ENCODE measurements at regions not wholly inside any gene's neighbourhood (a gene's known extent, or its start where the extent isn't known, plus 50 kb on each side); places are given as distances from the start of the nearest gene placed in this dataset.

DNA sequence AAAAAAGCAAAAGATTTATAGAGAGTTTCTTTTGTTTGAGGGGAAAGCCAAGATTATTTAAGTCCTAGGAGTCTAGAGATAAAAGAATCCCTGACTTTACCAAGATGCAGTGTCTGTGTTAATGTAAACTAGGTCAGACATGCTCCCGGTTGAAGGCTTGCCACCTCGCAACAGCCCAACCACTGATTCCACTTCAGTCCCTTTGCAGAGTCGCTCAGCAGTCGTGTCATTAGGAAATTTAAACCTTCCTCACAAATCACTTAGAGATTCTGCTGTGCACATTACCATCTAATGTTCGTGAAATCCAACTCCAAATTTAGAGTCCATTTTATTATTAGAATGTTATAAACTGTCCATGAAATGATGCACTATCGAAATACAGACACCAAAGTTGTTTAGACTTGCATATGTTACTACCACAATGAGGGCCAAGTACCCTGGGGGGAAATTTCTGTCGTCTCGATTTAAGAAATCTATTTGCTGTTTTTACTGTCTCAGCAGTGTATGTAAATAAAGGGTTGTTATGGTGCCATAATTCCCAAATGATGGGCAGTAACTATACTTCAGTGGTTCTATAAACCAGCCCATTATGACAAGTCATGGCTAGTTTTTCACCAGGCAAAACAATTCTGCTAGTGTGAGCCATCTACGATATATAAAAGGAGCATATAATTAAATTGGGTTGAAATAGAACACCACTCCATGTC is 101.4 kb upstream of the MTNR1B start:
- H3K9me3 Mint-ChIP-seq (ENCODE audit: low read depth) = no peaks in the 10 kb centered on the region
- no peaks in the 10 kb centered on the region for H3K27me3 Mint-ChIP-seq
- CTCF ChIA-PET = no interaction called here
- H3K27ac Mint-ChIP-seq = no peak overlapping the region
- H3K36me3 Mint-ChIP-seq = no peaks in the 10 kb centered on the region
- ATAC-seq (no peak), DNase-seq (no peak)
- no peaks in the 10 kb centered on the region for H3K4me1 Mint-ChIP-seq
- H3K4me3 Mint-ChIP-seq = no peak overlapping the region

DNA sequence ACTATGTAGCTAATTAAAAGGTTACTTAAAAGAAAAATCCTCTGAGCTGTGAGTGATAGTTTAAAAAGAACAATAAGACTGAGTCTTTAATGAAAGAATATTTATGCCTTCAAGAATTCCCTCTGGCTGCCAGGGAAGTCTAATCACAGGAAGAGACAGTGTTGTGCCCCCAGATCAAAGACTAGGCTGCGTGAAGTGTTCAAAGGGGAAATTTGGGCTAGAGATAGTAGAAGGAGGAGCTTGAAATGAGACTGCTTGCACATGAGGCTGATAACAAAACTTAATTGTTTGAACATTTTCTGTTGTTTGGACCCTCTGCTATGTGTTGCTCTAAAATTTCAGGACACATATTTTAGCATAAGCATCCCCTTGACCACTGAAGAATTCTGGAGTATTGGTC is 99.7 kb upstream of the MTNR1B start:
- CTCF ChIA-PET = no interaction called here
- no peaks in the 10 kb centered on the region for H3K36me3 Mint-ChIP-seq
- no peak for DNase-seq
- H3K27me3 Mint-ChIP-seq = no peaks in the 10 kb centered on the region
- no peaks in the 10 kb centered on the region for H3K4me1 Mint-ChIP-seq
- no peak for ATAC-seq
- H3K27ac Mint-ChIP-seq = no peak overlapping the region
- no peak overlapping the region for H3K4me3 Mint-ChIP-seq
- H3K9me3 Mint-ChIP-seq (ENCODE audit: low read depth) = no peaks in the 10 kb centered on the region

DNA sequence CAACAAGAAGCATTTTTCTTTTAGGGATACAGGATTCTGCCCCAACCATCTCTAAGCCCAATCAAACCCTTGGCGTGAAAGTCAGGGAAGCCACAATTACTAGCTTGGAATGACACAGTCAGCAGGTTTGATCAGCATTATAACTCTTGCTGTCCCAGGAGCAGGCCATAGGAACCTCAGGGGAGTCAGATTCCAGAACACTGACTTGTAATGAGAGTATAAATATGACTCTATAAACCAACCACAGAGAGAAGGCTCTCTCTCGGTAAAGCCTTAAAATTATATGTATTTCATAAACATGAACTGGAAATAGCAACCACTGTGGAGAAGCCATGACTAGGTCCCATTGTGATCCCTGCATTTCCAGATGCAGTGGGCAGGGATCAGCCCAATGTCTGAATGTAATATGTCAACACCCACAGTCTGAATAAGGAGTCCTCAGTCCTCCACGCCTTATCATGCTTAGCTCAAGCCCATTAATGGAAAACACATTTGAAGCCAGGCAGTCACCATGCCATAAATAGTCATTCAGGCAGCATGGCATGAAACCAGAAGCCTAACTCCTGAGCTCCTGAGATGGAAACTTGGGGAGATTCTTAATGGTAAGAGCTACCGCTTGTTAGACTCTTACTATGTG is 99.1 kb upstream of the MTNR1B start:
- no peaks in the 10 kb centered on the region for H3K4me1 Mint-ChIP-seq
- CTCF ChIA-PET = no interaction called here
- no peak for ATAC-seq
- no peak overlapping the region for H3K27ac Mint-ChIP-seq
- no peaks in the 10 kb centered on the region for H3K27me3 Mint-ChIP-seq
- no peak for DNase-seq
- H3K9me3 Mint-ChIP-seq (ENCODE audit: low read depth) = no peaks in the 10 kb centered on the region
- H3K36me3 Mint-ChIP-seq = no peaks in the 10 kb centered on the region
- no peak overlapping the region for H3K4me3 Mint-ChIP-seq

DNA sequence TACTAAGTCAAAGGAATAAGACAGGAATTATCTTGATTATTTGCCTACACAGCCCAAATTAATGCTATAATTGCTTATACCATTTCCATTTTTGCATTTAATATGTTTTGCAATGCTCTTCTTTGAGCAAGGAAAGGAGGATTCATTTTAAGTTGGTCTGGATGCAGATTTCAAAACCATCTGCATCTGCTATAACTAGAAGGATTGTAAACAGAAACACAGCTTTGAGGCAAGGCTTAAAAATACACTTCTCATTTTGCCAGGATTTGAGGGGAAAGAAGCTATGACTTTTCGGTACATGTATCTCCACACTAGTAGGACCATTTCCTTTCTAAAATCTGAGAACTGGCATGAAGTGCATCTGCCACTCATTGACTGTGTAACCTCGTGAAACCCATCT is 95.9 kb upstream of the MTNR1B start:
- DNase-seq = no peak
- no peak overlapping the region for H3K4me3 Mint-ChIP-seq
- ATAC-seq = no peak
- no peaks in the 10 kb centered on the region for H3K36me3 Mint-ChIP-seq
- H3K4me1 Mint-ChIP-seq = no peaks in the 10 kb centered on the region
- CTCF ChIA-PET = no interaction called here
- no peaks in the 10 kb centered on the region for H3K9me3 Mint-ChIP-seq (ENCODE audit: low read depth)
- H3K27me3 Mint-ChIP-seq = no peaks in the 10 kb centered on the region
- H3K27ac Mint-ChIP-seq = no peak overlapping the region

DNA sequence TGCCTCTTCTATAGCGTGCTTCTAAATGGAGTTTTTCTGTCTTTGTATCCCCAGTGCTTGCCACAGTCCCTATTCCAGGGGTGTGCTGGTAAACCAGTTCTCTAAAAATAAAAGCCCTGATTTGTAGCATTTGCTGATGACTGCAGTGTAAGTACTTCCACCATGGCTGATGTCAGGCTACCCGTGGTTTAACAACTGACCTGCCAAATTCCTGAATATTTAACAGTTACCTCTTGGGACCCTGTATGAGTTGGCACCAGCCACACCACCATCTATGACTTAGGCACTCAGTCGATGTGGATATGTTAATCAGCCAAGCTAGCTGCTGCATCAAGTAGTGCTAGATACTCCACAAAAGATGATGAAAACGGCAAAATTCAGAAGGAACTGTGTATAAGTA is 94.0 kb upstream of the MTNR1B start:
- no peaks in the 10 kb centered on the region for H3K36me3 Mint-ChIP-seq

DNA sequence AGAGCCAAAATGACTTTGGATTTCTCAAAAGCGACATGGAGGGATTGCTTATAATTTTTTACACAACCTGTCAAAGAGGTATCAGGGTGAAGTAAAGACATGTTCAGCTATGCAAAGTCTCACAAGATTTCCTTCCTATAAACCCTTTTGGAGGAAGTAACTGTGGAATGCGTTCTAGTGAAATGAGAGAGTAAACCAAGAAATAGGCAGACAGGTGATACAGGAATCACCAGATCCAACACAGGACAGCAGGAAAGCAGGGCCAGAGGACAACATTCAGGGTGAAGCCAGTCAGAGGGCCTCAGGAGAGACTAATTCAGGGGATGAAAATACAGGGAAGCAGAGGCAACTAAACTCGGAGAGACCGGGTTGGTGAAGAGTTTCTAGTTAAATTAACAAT is 90.4 kb upstream of the MTNR1B start:
- DNase-seq (no peak), ATAC-seq (no peak)
- H3K36me3 Mint-ChIP-seq = no peaks in the 10 kb centered on the region
- no peaks in the 10 kb centered on the region for H3K9me3 Mint-ChIP-seq (ENCODE audit: low read depth)
- H3K27me3 Mint-ChIP-seq = no peaks in the 10 kb centered on the region
- no peaks in the 10 kb centered on the region for H3K4me1 Mint-ChIP-seq
- H3K27ac Mint-ChIP-seq = no peak overlapping the region
- no peak overlapping the region for H3K4me3 Mint-ChIP-seq
- CTCF ChIA-PET = no interaction called here

More for the DNA sequence above, 94.0 kb upstream of the MTNR1B start:
- no peak overlapping the region for H3K27ac Mint-ChIP-seq
- no peaks in the 10 kb centered on the region for H3K4me1 Mint-ChIP-seq
- ATAC-seq (no peak), DNase-seq (no peak)
- CTCF ChIA-PET = no interaction called here
- no peaks in the 10 kb centered on the region for H3K27me3 Mint-ChIP-seq
- H3K4me3 Mint-ChIP-seq = no peak overlapping the region
- H3K9me3 Mint-ChIP-seq (ENCODE audit: low read depth) = no peaks in the 10 kb centered on the region

DNA sequence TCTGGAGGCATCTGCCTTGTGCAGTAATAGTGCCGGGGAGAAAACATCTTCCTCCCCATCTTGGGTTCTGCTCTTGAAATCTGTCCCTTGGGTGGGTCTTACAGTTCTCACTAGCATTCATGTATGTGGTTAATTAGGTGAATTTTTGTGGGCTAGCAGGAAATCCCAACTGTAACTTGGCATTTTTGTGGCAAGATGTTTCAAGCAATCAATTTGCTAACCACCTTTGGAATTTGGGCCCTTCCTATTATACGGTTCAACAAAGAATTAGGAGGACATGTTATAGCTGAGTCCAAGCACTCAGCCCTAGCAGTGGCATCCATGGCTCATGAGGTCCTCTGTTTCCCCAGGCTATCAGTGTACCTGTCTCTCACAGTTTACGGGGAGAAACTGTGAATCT is 89.1 kb upstream of the MTNR1B start:
- CTCF ChIA-PET = no interaction called here
- Mint-ChIP-seq H3K27me3 (no peaks in the 10 kb centered on the region), H3K36me3 (no peaks in the 10 kb centered on the region), H3K4me1 (no peaks in the 10 kb centered on the region), H3K4me3 (no peak overlapping the region), H3K9me3 (ENCODE audit: low read depth) (no peaks in the 10 kb centered on the region), H3K27ac (no peak overlapping the region)
- ATAC-seq (no peak), DNase-seq (no peak)

DNA sequence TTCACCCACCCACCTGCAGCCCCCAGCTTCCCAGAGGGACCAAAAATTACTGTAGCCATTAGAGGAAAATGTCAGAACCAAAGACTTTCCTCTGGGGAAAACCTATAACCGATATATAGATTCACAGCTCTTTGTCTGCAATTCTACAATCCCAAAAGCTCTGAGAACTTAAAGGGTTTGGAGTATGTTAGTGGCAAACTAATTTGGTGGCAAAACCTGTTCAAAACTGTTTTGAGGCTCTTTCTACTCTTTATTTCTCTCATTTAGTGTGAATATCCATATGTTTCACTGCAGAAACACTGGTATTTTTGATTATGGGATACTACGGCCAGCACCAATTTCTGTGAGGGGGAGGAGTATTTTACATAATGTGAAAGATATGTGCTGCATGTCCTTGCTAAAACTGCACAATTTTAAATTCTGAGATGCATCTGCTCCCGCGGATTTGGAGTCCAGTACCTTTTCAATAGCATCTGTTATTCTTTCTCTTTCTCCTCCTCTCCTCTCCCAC is 87.5 kb upstream of the MTNR1B start:
- no peak for ATAC-seq
- no peaks in the 10 kb centered on the region for H3K36me3 Mint-ChIP-seq
- H3K9me3 Mint-ChIP-seq (ENCODE audit: low read depth) = no peaks in the 10 kb centered on the region

DNA sequence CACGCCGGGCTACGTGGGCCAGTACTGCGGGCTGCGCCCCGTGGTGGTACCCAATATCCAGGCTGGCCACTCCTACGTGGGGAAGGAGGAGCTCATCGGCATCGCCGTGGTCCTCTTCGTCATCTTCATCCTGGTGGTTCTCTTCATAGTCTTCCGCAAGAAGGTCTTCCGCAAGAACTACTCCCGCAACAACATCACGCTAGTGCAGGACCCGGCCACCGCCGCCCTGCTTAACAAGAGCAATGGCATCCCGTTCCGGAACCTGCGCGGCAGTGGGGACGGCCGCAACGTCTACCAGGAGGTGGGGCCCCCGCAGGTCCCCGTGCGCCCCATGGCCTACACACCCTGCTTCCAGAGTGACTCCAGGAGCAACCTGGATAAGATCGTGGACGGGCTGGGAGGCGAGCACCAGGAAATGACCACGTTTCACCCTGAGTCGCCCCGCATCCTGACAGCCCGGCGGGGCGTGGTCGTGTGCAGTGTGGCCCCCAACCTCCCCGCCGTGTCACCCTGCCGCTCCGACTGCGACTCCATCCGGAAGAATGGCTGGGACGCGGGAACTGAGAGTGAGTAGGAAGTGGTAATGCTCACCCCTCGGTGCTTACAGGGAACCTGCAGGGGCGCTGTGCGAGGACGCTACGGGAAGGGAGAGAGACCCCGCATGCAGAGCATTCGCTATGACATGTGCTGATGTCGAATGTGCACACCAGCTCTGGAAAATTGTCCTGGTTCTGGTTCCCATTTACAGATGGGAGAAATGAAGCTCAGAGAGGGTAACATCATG is 86.4 kb upstream of the MTNR1B start:
- no peak for ATAC-seq

More for the DNA sequence above, 87.5 kb upstream of the MTNR1B start:
- H3K27me3 Mint-ChIP-seq = no peaks in the 10 kb centered on the region
- no peak overlapping the region for H3K4me3 Mint-ChIP-seq
- CTCF ChIA-PET = no interaction called here
- H3K27ac Mint-ChIP-seq = no peak overlapping the region
- DNase-seq = no peak
- H3K4me1 Mint-ChIP-seq = no peaks in the 10 kb centered on the region

DNA sequence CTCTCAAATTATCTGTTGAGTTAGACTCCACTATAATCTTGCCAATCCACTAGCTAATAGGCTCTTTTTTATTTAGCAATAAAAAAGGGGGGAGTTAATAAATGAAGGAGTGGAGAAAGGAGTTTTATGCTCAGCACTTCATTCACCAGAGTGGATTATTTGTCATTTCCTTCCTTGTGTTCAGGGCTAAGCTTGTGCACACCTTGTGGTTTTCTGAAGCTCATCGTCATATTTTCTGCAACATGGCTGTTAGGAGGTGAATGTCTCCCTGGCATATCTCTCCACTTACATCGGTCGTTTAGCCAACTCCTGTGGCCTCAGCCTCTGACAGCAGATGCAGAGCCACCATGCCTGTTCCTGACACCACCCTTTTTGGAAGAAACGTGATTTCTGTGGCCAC is 83.9 kb upstream of the MTNR1B start:
- H3K36me3 Mint-ChIP-seq = no peaks in the 10 kb centered on the region
- no peak overlapping the region for H3K4me3 Mint-ChIP-seq
- no peak overlapping the region for H3K27ac Mint-ChIP-seq
- H3K4me1 Mint-ChIP-seq = no peaks in the 10 kb centered on the region
- no peaks in the 10 kb centered on the region for H3K27me3 Mint-ChIP-seq
- ATAC-seq = no peak
- CTCF ChIA-PET = interaction anchor here (0.7 kb wide), 1 partner anchor 358 kb away, joined by 3 read pairs; no protein-coding TSS in a partner anchor
- no peak for DNase-seq
- H3K9me3 Mint-ChIP-seq (ENCODE audit: low read depth) = no peaks in the 10 kb centered on the region

More for the DNA sequence above, 86.4 kb upstream of the MTNR1B start:
- Mint-ChIP-seq H3K27ac (no peak overlapping the region), H3K4me3 (no peak overlapping the region), H3K36me3 (no peaks in the 10 kb centered on the region), H3K9me3 (ENCODE audit: low read depth) (no peaks in the 10 kb centered on the region), H3K27me3 (no peaks in the 10 kb centered on the region), H3K4me1 (no peaks in the 10 kb centered on the region)
- DNase-seq = no peak
- CTCF ChIA-PET = no interaction called here

DNA sequence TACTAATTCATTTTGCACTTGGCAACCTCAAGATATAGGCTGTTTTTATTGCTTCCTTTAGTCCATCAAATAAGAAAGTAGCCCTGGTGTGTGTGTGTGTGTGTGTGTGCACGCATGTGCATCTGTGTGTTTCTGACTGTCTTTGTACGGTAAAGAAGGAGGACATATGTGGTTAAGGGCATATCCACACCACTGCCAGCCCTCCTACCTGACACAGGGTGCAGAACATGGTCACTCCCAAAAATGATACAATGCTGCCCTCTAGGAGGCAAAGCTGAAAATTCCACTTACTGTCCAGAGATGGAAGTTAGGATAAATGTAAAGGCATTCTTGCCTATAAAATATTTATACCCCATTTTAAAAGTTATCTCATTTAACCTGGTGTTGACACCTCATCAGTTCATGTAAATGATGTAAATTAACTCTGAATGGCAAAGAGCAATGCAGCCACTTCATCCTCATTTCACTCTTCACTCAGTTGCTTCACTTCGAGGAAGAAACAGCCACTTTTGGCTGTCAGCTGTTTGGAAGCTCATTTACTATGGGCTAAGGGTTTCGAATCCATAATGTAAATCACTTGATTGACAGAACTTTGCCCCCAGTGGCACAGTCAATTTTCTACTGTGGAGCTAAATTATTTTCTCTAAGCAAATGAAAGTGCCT is 83.1 kb upstream of the MTNR1B start:
- H3K27ac Mint-ChIP-seq = no peak overlapping the region
- DNase-seq (no peak), ATAC-seq (no peak)
- H3K27me3 Mint-ChIP-seq = no peaks in the 10 kb centered on the region
- H3K36me3 Mint-ChIP-seq = no peaks in the 10 kb centered on the region
- CTCF ChIA-PET = interaction anchor here (0.7 kb wide), 1 partner anchor 359 kb away, joined by 3 read pairs; no protein-coding TSS in a partner anchor
- no peaks in the 10 kb centered on the region for H3K9me3 Mint-ChIP-seq (ENCODE audit: low read depth)
- H3K4me1 Mint-ChIP-seq = no peaks in the 10 kb centered on the region
- H3K4me3 Mint-ChIP-seq = no peak overlapping the region

DNA sequence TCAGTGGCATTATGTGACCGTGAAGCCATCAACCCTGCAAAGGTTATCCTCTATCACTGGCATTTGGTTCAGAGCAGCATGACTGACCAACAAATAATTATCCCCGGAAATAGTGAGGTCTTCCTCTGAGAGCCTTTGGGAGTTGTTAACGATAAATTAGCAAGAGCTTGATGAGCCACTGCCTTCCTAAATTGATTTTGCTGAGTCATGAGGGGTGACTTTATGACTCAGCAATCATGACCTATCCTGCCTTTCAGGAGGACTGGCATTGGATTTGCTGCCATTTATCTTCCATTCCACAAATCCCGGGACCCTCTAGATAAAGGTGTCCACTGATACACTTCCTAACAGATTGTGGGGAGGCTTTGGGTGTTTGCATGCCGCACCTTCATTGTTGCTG is 80.8 kb upstream of the MTNR1B start:
- DNase-seq (no peak), ATAC-seq (no peak)
- H3K36me3 Mint-ChIP-seq = no peaks in the 10 kb centered on the region
- no peaks in the 10 kb centered on the region for H3K27me3 Mint-ChIP-seq
- H3K27ac Mint-ChIP-seq = no peak overlapping the region
- CTCF ChIA-PET = no interaction called here
- H3K4me1 Mint-ChIP-seq = no peaks in the 10 kb centered on the region
- H3K4me3 Mint-ChIP-seq = no peak overlapping the region
- H3K9me3 Mint-ChIP-seq (ENCODE audit: low read depth) = no peaks in the 10 kb centered on the region

DNA sequence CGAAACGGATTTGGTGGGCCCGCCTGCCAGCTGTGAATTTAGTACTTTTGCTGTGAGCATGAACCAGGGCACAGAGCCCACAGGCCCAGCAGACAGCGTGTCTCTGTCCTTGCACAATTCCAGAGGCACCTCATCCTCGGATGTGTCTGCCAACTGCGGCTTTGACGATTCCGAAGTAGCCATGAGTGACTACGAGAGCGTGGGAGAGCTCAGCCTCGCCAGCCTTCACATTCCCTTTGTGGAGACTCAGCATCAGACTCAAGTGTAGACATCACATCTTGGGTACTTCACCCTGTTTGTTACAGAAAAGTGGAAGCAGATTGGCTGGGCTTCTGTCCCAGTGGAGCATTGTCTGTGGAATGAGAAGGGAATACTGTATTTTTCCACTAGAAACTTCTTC is 78.6 kb upstream of the MTNR1B start:
- Mint-ChIP-seq H3K27ac (no peak overlapping the region), H3K9me3 (ENCODE audit: low read depth) (no peaks in the 10 kb centered on the region), H3K27me3 (no peaks in the 10 kb centered on the region), H3K36me3 (no peaks in the 10 kb centered on the region), H3K4me1 (no peaks in the 10 kb centered on the region), H3K4me3 (no peak overlapping the region)
- CTCF ChIA-PET = no interaction called here
- ATAC-seq (no peak), DNase-seq (no peak)
